ENCODE measurements at regions not wholly inside any gene's neighbourhood (a gene's known extent, or its start where the extent isn't known, plus 50 kb on each side); places are given as distances from the start of the nearest gene placed in this dataset.
A peak's percentile ranks its signal among the peaks of the same experiment; 100 is the strongest.

- no TSS peak for BruUV-seq (replicated peaks)
- in situ Hi-C loops (cut with HindIII; ENCODE audit: extremely low pct_ligation_motif_present, low pct_unique_long_range_greater_than_20kb): no loop called here
- WGBS (ENCODE audit: low lambda C conversion rate): 75% methylated on average over 8 of the region's 10 CpGs
- CTCF ChIA-PET (ENCODE audit: low intra/inter-chr PET ratio, low total read pairs): no interaction called here
- Histone ChIP-seq H2AFZ (ENCODE audit: low read length) (no peak overlapping the region), H3K4me3 (replicated peaks in 1 of 3; ENCODE audit: insufficient read depth in 1 of 3, low read depth in 2 of 3, low read length in 3 of 3) (peak overlapping the region in 1 of 3 experiments; percentile 55; a peak in 3 of 6 replicates), H3K36me3 (replicated peaks in 1 of 2; ENCODE audit: control insufficient read depth in 1 of 2, insufficient read depth in 2 of 2, low read length in 2 of 2) (peaks cover 4 to 20% of the 10 kb centered on the region in 2 experiments; a peak in 3 of 5 replicates), H4K20me1 (ENCODE audit: insufficient read depth, low read length) (peaks cover 28% of the 10 kb centered on the region; the same call in 1 of the 2 replicates), H3K9ac (ENCODE audit: insufficient read depth, low read depth, low read length) (peak overlapping the region; percentile 77), H3K27ac (ENCODE audit: extremely low read length, insufficient read depth, low read length) (peak overlapping the region; percentile 91), H3K4me2 (ENCODE audit: low read depth, low read length) (peak overlapping the region; percentile 75), H3K27me3 (ENCODE audit: control insufficient read depth in 1 of 2, insufficient read depth in 2 of 2, low read length in 2 of 2) (no peaks in the 10 kb centered on the region), H3K4me1 (ENCODE audit: insufficient read depth, low read length) (peaks cover 90% of the 10 kb centered on the region), H3K9me3 (ENCODE audit: low read length) (no peaks in the 10 kb centered on the region), H3K79me2 (ENCODE audit: insufficient read depth, low read length) (peaks cover 82% of the 10 kb centered on the region)
- DNase-seq (ENCODE audit: low spot score) (no peak), ATAC-seq (no peak), FAIRE-seq (no peak)
- intact Hi-C loops (cut with micrococcal nuclease; ENCODE audit: unreplicated experiment): loop anchor here (1.0 to 5.0 kb wide), 5 partner anchors 17 to 107 kb away; no protein-coding TSS in a partner anchor
- POLR2A ChIA-PET: interaction anchor here (0.6 to 8.0 kb wide), 17 partner anchors 12 to 565 kb away, joined by 3 to 129 read pairs (median 5); partner anchors contain the start of gene TNRC6C
- TF ChIP-seq ZNF142 (CRISPR knock-in tag; IDR thresholded peaks at IDR 0.05) (0 out of 2 replicates have a peak, but pooled peaks have one; percentile 31), MED13 (CRISPR knock-in tag; IDR thresholded peaks at IDR 0.05) (0 out of 2 replicates have a peak, but pooled peaks have one; percentile 28), AKAP8 (CRISPR knock-in tag; IDR thresholded peaks at IDR 0.05) (no peak), ZNF790 (CRISPR knock-in tag; IDR thresholded peaks at IDR 0.05; ENCODE audit: borderline replicate concordance) (no peak), ZNF280B (CRISPR knock-in tag; IDR thresholded peaks at IDR 0.05; ENCODE audit: borderline replicate concordance) (peak; percentile 27; the same call in 1 of the 2 replicates), ZNF407 (CRISPR knock-in tag; IDR thresholded peaks at IDR 0.05; ENCODE audit: not compliant biosample characterization) (peak; percentile 16)
Observed at GRCh38 chr17:77393867-77394539, 253.2 kb downstream of the SEC14L1 start.

All from HepG2 (cell line).